GM12874 (cell line): ENCODE measurements at regions not wholly inside any gene's neighbourhood (a gene's known extent, or its start where the extent isn't known, plus 50 kb on each side); places are given as distances from the start of the nearest gene placed in this dataset.

Source experiments
- CTCF ChIP-seq: IDR thresholded peaks from 2 replicates; pipeline ENCODE4 v1.5.1; 2011; ENCODE audit warnings: low read depth, mild to moderate bottlenecking, control low read depth, low read length, moderate library complexity; ENCODE audit not compliant: insufficient read depth

- no peak for TF ChIP-seq CTCF
These were observed 263.7 kb downstream of the RASEF start for GRCh38 chr9:82799286-82799685.

GRCh38 chr9:82805027-82805426 lies 257.9 kb downstream of the RASEF start:
- TF ChIP-seq CTCF, result no peak

DNA sequence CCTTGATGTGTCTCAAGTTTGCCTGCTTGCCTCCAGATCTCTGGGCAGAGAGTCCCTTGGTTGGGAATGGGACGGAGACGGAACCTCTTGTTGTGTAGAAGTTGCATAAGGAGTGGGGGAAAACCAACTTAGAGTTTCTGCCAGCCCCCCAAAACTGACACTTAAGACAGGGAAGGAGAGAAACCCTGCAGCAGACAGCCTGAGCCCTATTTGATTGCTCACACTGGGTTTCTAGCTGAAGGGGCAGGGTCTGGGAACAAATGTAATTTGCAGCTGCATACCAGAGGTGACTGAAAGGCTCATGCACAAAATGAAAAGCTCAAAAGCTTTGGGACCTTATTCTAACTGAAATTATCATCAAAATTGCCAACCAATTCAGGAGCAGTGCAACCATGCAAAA lies 254.5 kb downstream of the RASEF start:
- no peak for TF ChIP-seq CTCF

GRCh38 chr9:82810915-82811314 lies 252.0 kb downstream of the RASEF start:
- no peak for TF ChIP-seq CTCF

DNA sequence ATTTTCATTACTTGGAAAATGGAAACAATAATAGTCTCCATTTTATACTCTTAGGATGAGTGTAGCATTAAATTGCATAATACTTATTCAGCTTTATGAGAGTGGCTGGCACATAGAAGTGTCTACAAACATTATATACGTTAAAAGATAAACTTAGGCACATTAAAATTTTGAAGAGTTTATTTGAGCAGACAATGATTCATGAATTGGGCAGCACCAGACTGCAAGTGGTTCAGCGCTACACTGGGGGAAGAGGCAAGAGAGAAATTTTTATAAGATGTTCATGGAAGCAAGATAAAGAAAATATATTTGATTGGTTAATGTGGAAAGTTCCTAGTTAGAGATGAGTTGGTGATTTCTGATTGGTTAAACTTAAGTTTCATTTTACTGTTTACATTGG lies 243.7 kb downstream of the RASEF start:
- TF ChIP-seq CTCF, result no peak

GRCh38 chr9:82820186-82820585 lies 242.8 kb downstream of the RASEF start:
- TF ChIP-seq CTCF, result no peak

DNA sequence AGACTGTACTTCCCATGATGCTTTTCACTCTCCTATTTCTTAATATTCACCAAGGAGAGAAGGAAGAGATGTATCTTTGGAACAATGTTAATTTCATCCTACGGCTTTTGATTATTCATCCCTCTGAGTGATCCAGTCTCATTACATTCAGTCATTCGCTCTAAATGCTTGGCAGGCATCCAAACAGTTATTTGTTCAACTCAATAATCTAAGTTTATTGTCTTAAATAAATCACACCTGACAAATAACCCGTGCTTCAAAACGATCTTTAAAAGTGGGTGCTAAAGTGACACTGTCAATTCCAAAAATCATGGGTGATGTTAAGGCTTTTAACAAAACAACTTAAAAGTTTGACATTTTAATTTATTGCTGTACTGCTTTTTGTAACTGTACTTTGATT lies 233.1 kb downstream of the RASEF start:
- no peak for TF ChIP-seq CTCF

DNA sequence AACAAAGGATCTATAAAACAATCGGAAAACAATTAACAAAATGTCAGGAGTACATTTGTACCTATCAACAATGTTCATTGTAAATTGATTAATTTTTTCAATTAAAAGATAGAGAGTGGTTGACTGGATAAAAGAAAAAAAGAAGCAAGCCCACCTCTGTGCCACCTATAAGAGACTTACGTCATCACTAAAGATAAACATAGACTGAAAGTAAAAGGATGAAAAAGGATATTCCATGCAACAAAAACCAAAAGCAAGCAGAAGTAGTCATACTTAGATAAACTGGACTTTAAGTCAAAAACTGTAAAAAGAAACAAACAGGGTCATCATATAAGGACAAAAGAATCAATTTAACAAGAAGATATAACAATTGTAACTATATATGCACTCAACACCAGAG lies 197.4 kb downstream of the RASEF start:
- no peak for TF ChIP-seq CTCF
